Mesenchymal stem cell (in vitro differentiated cells and primary cell): ENCODE measurements at regions not wholly inside any gene's neighbourhood (a gene's known extent, or its start where the extent isn't known, plus 50 kb on each side); places are given as distances from the start of the nearest gene placed in this dataset.

ENCODE experiments used
- DNase-seq: peaks from one replicate; pipeline ENCODE4 v3.0.0-alpha.2; 2013
- H2AFZ ChIP-seq: one replicate; pipeline ENCODE4 v1.6.1; 2013; ENCODE audit warnings: low read depth, mild to moderate bottlenecking, control low read depth, inconsistent platforms, low read length, moderate library complexity
- H2AK5ac ChIP-seq: 2 replicates; pipeline ENCODE4 v1.6.1; 2013; ENCODE audit warnings: low read length, moderate library complexity, mild to moderate bottlenecking, inconsistent platforms; ENCODE audit not compliant: severe bottlenecking
- H2BK120ac ChIP-seq: one replicate; pipeline ENCODE4 v1.6.1; 2013; ENCODE audit warnings: low read depth, mild to moderate bottlenecking, inconsistent platforms, low read length, moderate library complexity
- H2BK12ac ChIP-seq, 2 experiments: one replicate each; pipeline ENCODE4 v1.6.1; 2013; ENCODE audit warnings: inconsistent platforms in 2 of 2, low read length in 2 of 2, mild to moderate bottlenecking in 2 of 2, moderate library complexity in 2 of 2, control low read depth in 1 of 2
- H2BK15ac ChIP-seq: one replicate; pipeline ENCODE4 v1.6.1; 2013; ENCODE audit warnings: mild to moderate bottlenecking, low read depth, inconsistent platforms; ENCODE audit not compliant: poor library complexity, severe bottlenecking
- H2BK5ac ChIP-seq: 2 replicates; pipeline ENCODE4 v1.6.1; 2013; ENCODE audit warnings: low read depth, mild to moderate bottlenecking, low read length, control low read depth, inconsistent platforms; ENCODE audit not compliant: poor library complexity, severe bottlenecking
- H3K14ac ChIP-seq, 2 experiments: one replicate each; pipeline ENCODE4 v1.6.1; 2013; ENCODE audit warnings: inconsistent platforms in 2 of 2, low read length in 2 of 2, control low read depth in 1 of 2, mild to moderate bottlenecking in 1 of 2, moderate library complexity in 1 of 2
- H3K18ac ChIP-seq, 2 experiments: one replicate each; pipeline ENCODE4 v1.6.1; 2013; ENCODE audit warnings: inconsistent platforms in 2 of 2, low read length in 2 of 2, control low read depth in 1 of 2, low read depth in 1 of 2, mild to moderate bottlenecking in 1 of 2
- H3K23ac ChIP-seq, 2 experiments: one replicate each; pipeline ENCODE4 v1.6.1; 2013; ENCODE audit warnings: inconsistent platforms in 2 of 2, low read length in 2 of 2, mild to moderate bottlenecking in 2 of 2, moderate library complexity in 2 of 2, control low read depth in 1 of 2
- H3K27ac ChIP-seq: 2 replicates; pipeline ENCODE4 v1.5.1; 2013; ENCODE audit warnings: mild to moderate bottlenecking, moderate library complexity, low read length, control low read depth, inconsistent platforms; ENCODE audit not compliant: poor library complexity, severe bottlenecking
- H3K27me3 ChIP-seq, 2 experiments: 2 replicates each; pipeline versions ENCODE4 v1.6.1 to v1.7.0; 2013; ENCODE audit warnings: low read length in 2 of 2, mild to moderate bottlenecking in 2 of 2, moderate library complexity in 2 of 2, control low read depth in 1 of 2, inconsistent platforms in 1 of 2; ENCODE audit not compliant: control insufficient read depth in 1 of 2, insufficient read depth in 1 of 2
- H3K36me3 ChIP-seq, 2 experiments: 2 replicates each; pipeline versions ENCODE4 v1.6.1 to v1.7.0; 2013; ENCODE audit warnings: low read length in 2 of 2, control low read depth in 1 of 2, inconsistent platforms in 1 of 2, low read depth in 1 of 2, mild to moderate bottlenecking in 1 of 2; ENCODE audit not compliant: insufficient read depth in 2 of 2, control insufficient read depth in 1 of 2
- H3K4ac ChIP-seq, 2 experiments: one replicate each; pipeline ENCODE4 v1.6.1; 2013; ENCODE audit warnings: inconsistent platforms in 2 of 2, low read length in 2 of 2, mild to moderate bottlenecking in 2 of 2, moderate library complexity in 2 of 2, control low read depth in 1 of 2, low read depth in 1 of 2
- H3K4me1 ChIP-seq: 2 replicates; pipeline ENCODE4 v1.6.1; 2013; ENCODE audit warnings: low read depth, low read length, control low read depth; ENCODE audit not compliant: control insufficient read depth, insufficient read depth
- H3K4me2 ChIP-seq: 2 replicates; pipeline ENCODE4 v1.6.1; 2013; ENCODE audit warnings: low read length, mild to moderate bottlenecking, inconsistent platforms; ENCODE audit not compliant: poor library complexity, severe bottlenecking
- H3K4me3 ChIP-seq, 2 experiments: 2 replicates each; pipeline versions ENCODE4 v1.5.1 to v1.7.0; 2013; ENCODE audit warnings: low read length in 2 of 2, mild to moderate bottlenecking in 2 of 2, control low read depth in 1 of 2, low read depth in 1 of 2; ENCODE audit not compliant: insufficient read depth in 1 of 2
- H3K79me1 ChIP-seq: replicated peaks from 2 replicates; pipeline ENCODE4 v1.6.1; 2013; ENCODE audit warnings: mild to moderate bottlenecking, control low read depth, low read length, inconsistent platforms; ENCODE audit not compliant: poor library complexity, severe bottlenecking
- H3K9ac ChIP-seq: 2 replicates; pipeline ENCODE4 v1.7.0; 2013; ENCODE audit warnings: mild to moderate bottlenecking, low read length, moderate library complexity
- H3K9me3 ChIP-seq: 2 replicates; pipeline ENCODE4 v1.7.0; 2013; ENCODE audit warnings: mild to moderate bottlenecking, low read length; ENCODE audit not compliant: control insufficient read depth
- H4K8ac ChIP-seq: one replicate; pipeline ENCODE4 v1.6.1; 2013; ENCODE audit warnings: inconsistent platforms, mild to moderate bottlenecking, low read length, moderate library complexity
- H4K91ac ChIP-seq: one replicate; pipeline ENCODE4 v1.6.1; 2013; ENCODE audit warnings: mild to moderate bottlenecking, low read length, inconsistent platforms
- WGBS: methylation state at CpG from one replicate; pipeline ENCODE4 v1.1.7; 2013; ENCODE audit warnings: mixed read lengths; 5-methylcytosine and 5-hydroxymethylcytosine counted together

- Histone ChIP-seq H3K18ac (peak overlapping the region; percentile 8 to 54), H2BK120ac (peak overlapping the region; percentile 39), H3K9ac (no peak overlapping the region), H3K27me3 (peaks cover 0 to 6% of the 10 kb centered on the region in 2 experiments), H3K36me3 (no peaks in the 10 kb centered on the region), H2AK5ac (no peak overlapping the region), H3K4me3 (no peak overlapping the region), H4K91ac (peak overlapping the region; percentile 52), H3K14ac (no peak overlapping the region), H2BK5ac (no peak overlapping the region), H3K4me1 (no peaks in the 10 kb centered on the region), H3K23ac (no peak overlapping the region), H3K27ac (no peak overlapping the region), H2BK12ac (peak overlapping the region; percentile 34 to 72), H3K4me2 (no peak overlapping the region), H2AFZ (no peak overlapping the region), H4K8ac (no peak overlapping the region), H2BK15ac (no peak overlapping the region), H3K9me3 (peaks cover 6% of the 10 kb centered on the region), H3K79me1 (no peaks in the 10 kb centered on the region), H3K4ac (peak overlapping the region in 1 of 2 experiments; percentile 81)
- 82% methylated on average over 3 of the region's 3 CpGs for WGBS
- DNase-seq = no peak
These were observed 194.2 kb upstream of the SVIL start for GRCh38 chr10:29828956-29829355.

DNA sequence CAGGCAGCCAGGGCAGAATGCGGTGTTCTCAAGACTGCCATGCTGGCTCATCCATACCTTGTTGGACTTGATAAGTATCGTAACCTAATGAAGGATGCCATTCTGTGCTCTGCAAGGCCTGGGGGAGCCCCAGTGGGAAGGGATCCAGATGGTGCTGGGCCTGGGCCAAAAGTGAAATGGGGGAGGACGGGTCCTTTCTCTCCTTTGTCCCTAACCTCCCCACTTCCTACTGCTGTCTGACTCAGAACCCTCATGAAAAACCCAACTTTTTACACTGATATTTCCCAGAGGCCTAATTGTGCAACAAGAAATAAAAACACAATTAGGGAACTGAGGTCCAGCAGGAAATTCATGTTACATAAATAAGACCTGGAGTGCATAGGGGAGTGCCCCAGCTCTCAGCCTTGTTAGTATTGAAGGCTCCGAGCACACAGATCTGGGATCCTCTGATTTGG, 193.7 kb upstream of the SVIL start:
- peak overlapping the region; percentile 36 for H4K8ac ChIP-seq
- peak overlapping the region; percentile 67 for H4K91ac ChIP-seq
- H2AFZ ChIP-seq = no peak overlapping the region
- peak overlapping the region; percentile 8 to 60 for H3K4ac ChIP-seq
- H3K4me3 ChIP-seq = no peak overlapping the region
- 63% methylated on average over 4 of the region's 4 CpGs for WGBS
- H3K23ac ChIP-seq = no peak overlapping the region
- no peak overlapping the region for H2BK15ac ChIP-seq
- peak overlapping the region; percentile 30 for H2BK120ac ChIP-seq
- H3K27ac ChIP-seq = no peak overlapping the region
- H2BK5ac ChIP-seq = no peak overlapping the region
- DNase-seq = peak; percentile 51
- no peaks in the 10 kb centered on the region for H3K4me1 ChIP-seq
- H3K9ac ChIP-seq = no peak overlapping the region
- peaks cover 6% of the 10 kb centered on the region for H3K9me3 ChIP-seq
- H2BK12ac ChIP-seq = peak overlapping the region in 1 of 2 experiments; percentile 99
- H3K14ac ChIP-seq = no peak overlapping the region
- peak overlapping the region; percentile 5 to 46 for H3K18ac ChIP-seq
- H3K27me3 ChIP-seq = peaks cover 0 to 6% of the 10 kb centered on the region in 2 experiments
- H2AK5ac ChIP-seq = no peak overlapping the region
- no peaks in the 10 kb centered on the region for H3K79me1 ChIP-seq
- H3K36me3 ChIP-seq = no peaks in the 10 kb centered on the region
- no peak overlapping the region for H3K4me2 ChIP-seq

GRCh38 chr10:29827512-29827911, 192.7 kb upstream of the SVIL start:
- no peak overlapping the region for H3K4me2 ChIP-seq
- no peak overlapping the region for H3K4ac ChIP-seq
- no peak overlapping the region for H3K9ac ChIP-seq
- H3K27me3 ChIP-seq = peaks cover 0 to 6% of the 10 kb centered on the region in 2 experiments
- DNase-seq = no peak
- H3K4me1 ChIP-seq = no peaks in the 10 kb centered on the region
- H3K36me3 ChIP-seq = no peaks in the 10 kb centered on the region
- H2AFZ ChIP-seq = no peak overlapping the region
- H3K79me1 ChIP-seq = no peaks in the 10 kb centered on the region
- H3K18ac ChIP-seq = no peak overlapping the region
- H3K14ac ChIP-seq = no peak overlapping the region
- H2BK5ac ChIP-seq = no peak overlapping the region
- no peak overlapping the region for H3K27ac ChIP-seq
- H3K9me3 ChIP-seq = peaks cover 6% of the 10 kb centered on the region
- peak overlapping the region; percentile 47 for H4K8ac ChIP-seq
- WGBS = 97% methylated on average over 6 of the region's 7 CpGs
- H2BK15ac ChIP-seq = peak overlapping the region; percentile 78
- H3K4me3 ChIP-seq = no peak overlapping the region
- peak overlapping the region; percentile 4 for H4K91ac ChIP-seq
- H2BK12ac ChIP-seq = peak overlapping the region; percentile 69 to 80
- no peak overlapping the region for H2BK120ac ChIP-seq
- H2AK5ac ChIP-seq = no peak overlapping the region
- no peak overlapping the region for H3K23ac ChIP-seq

GRCh38 chr10:29826801-29827450, 192.2 kb upstream of the SVIL start:
- Histone ChIP-seq H3K4me2 (no peak overlapping the region), H3K27ac (no peak overlapping the region), H2AFZ (no peak overlapping the region), H3K9ac (no peak overlapping the region), H3K9me3 (peaks cover 6% of the 10 kb centered on the region), H3K4ac (peak overlapping the region in 1 of 2 experiments; percentile 42), H3K14ac (no peak overlapping the region), H2BK120ac (no peak overlapping the region), H3K4me3 (no peak overlapping the region), H4K8ac (no peak overlapping the region), H3K4me1 (no peaks in the 10 kb centered on the region), H2BK15ac (peak overlapping the region; percentile 94), H2BK5ac (no peak overlapping the region), H3K18ac (no peak overlapping the region), H4K91ac (no peak overlapping the region), H2BK12ac (peak overlapping the region in 1 of 2 experiments; percentile 80), H3K36me3 (no peaks in the 10 kb centered on the region), H3K23ac (no peak overlapping the region), H3K79me1 (no peaks in the 10 kb centered on the region), H3K27me3 (peaks cover 0 to 7% of the 10 kb centered on the region in 2 experiments), H2AK5ac (no peak overlapping the region)
- no peak for DNase-seq
- 91% methylated on average over 2 of the region's 5 CpGs for WGBS
